T-helper 2 cell treated with Interferon-gamma antibody and Interleukin-4, amounts not matched to agents 100 ng/mL and 5 ng/mL, for 36 hours (primary cell): ENCODE measurements at regions not wholly inside any gene's neighbourhood (a gene's known extent, or its start where the extent isn't known, plus 50 kb on each side); places are given as distances from the start of the nearest gene placed in this dataset.
"Not testable (repeated sequence)": the region's sequence is repeated elsewhere in the genome, so short reads cannot be mapped to it uniquely, and the experiment has no call there.

Experiments used
- intact Hi-C: fragments of 100-400 bp; cut with micrococcal nuclease; formaldehyde crosslinking; loops from one replicate; pipeline ENCODE4 v1.15.1; 2023

DNA sequence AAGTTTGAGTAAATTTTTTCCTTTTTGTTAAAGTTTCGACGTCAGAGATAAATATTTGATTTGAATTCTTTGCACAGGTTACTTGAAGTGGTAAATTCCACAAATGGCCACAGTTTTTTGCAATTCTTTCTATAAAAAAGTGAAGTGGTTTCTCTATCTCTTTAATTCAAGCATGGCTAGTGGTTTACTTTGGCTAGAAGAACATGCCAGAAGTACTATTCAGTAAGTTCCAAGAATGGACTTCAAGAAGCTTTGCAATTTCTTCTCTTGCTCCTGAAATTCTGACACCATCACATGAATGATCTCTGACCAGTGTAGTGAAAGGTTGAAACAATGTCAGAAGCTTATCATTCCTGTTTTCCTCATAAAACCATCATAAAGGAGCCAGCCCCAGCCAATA is 55.7 kb upstream of the RNPC3 start:
- intact Hi-C loops, result no loop called here

DNA sequence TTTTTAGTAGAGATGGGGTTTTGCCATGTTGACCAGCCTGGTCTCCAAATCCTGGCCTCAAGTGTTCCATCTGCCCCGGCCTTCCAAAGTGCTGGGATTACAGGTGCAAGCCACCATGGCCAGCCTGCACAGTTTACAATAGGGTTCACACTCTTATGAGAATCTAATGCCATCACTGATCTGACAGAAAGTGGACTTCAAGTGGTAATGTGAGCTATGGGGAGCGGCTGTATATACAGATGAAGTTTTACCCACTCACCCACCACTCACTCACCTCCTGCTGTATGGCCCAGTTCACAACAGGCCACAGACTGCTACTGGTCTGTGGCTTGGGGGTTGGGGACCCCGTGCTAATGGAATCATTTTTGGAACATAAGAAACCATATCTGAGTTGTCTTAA is 58.4 kb upstream of the RNPC3 start:
- intact Hi-C loops, result no loop called here

DNA sequence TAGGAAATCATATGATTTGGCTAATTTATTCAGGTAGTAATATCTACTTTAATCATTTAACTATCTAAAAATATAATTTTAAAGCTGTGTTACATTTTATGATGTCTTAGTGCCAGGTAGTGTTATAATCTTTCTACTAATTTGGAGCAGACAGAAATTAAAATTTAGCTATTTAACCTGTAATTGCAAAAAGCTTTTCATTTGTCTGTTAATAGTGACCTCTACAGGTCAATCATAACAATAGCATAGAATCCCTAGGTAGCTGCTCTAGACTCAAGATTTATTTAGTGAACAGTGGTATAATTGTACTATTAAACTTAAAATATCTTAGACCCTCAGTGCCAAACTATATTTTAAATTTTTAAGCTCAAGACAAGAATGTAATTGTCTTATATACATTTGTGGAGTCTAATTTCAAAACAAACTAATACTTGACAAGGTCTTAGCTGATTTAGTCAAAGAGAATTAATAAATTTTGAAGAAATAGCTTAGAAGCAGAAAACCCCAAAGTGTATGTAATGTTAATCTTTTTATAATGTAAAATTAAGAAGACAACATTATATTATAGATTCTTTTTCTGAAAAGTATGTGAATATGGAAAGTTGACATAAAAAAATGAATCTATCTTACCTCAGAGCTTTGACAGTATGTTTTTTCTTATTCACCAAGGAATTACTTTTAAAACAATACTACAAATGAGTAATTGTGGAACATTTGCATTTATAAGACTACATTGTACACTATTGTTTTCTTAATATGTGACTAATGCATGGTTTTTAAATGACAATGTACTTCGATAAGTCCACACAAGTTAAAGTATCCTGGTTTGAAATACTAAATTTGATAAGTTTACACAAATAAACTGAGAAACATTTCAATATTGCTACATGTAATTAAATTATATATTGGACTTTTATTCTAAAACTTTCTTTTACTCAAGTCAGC is 64.1 kb upstream of the RNPC3 start:
- intact Hi-C loops, result loop anchor here (2.0 kb wide), 1 partner anchor 355 kb away; no protein-coding TSS in a partner anchor

DNA sequence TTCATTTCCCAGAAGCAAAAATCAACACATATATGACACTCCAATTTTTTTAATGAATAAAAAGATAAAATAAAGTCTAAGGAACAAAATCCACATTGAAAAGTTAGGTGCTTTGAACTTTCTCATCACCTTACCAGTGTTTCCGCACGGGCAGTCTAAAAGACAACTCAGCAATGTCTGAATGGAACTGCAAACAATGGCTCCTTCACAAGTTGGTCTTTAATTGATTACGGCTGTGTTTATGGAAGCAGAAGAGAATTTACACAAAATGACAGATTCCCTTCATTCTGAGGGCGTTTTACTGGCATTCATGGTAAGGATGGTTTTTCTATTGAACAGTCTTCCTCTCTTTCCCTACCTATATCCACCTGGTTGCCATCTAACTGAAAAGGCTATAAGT is 65.0 kb upstream of the RNPC3 start:
- intact Hi-C loops, result loop anchor here (2.0 kb wide), 1 partner anchor 354 kb away; no protein-coding TSS in a partner anchor

DNA sequence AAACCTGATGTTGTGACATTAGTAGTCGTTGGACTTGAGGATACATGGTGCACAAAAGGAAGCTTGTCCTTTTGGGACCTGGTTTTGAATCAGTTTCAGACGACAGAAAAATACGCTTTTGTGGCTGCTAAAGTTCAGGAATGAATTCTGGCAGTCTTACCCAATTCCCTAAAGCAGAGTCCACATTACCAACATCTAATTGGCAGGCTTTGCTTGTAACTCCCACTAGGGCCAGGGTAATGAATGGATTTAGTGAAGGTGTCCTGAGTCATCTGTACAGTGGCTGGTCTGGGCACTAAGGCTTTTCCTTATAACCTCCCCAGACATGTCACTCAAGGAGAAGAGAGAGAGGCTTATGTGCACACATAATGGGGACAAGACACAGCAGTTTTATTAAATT is 66.2 kb upstream of the RNPC3 start:
- intact Hi-C loops, result no loop called here

DNA sequence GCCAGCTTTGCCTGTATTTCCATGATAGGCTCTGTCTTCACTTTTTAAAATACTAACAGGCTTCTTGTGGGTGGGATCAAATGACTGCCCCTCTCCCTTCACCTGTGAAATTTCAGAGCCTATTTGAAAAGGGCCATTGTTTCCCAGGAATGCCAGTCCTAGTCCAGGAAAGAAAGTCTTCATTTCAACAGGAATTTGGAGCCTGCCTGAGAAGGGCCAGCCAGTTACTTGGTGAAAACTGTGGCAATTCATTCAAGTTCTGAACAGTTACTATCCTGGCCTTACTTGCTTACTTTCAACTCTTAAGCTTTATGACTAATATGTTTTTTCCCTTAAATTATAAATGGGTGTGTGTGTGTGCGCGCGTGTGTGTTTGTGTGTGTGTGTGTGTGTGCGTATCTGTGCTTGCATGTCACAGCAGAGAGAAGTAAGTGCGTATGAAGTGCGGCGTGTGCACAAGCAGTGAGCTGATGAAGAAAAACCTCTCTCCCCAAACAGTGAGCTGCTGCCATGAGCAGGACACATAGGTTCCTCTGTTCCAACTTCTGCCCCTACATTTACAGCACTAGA is 67.5 kb upstream of the RNPC3 start:
- intact Hi-C loops, result no loop called here

DNA sequence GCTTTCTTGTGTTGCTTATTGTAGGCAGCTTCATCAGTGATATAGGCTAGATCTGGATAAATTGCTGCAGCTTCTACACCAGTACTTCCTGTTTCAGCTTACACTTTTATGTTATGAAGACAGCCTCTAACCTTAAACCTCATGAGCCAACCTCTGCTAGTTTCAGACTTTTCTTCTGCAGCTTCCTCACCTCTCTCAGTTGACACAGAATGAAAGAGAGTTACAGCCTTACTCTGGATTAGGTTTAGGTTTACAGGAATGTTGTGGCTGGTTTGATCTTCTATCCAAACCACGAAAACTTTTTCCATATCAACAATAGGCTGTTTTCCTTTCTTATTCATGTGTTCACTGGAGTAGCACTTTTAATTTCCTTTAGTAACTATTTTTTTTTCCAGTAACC is 76.9 kb upstream of the RNPC3 start:
- intact Hi-C loops, result no loop called here

DNA sequence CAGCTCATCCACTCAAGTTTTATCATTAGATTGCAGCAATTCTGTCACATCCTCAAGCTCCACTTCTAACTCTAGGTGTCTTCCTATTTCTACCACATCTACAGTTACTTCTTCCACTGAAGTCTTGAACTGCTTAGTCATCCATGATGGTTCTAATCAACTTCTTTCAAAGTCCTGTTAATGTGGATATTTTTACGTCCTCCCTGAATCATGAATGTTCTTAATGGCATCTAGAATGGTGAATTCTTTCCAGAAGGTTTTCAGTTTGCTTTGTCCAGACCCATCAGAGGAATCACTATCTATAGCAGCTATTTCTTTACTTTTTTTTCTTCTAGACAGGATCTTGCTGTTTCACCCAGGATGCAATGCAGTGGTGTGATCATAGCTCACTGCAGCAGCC is 78.0 kb upstream of the RNPC3 start:
- intact Hi-C loops, result no loop called here

DNA sequence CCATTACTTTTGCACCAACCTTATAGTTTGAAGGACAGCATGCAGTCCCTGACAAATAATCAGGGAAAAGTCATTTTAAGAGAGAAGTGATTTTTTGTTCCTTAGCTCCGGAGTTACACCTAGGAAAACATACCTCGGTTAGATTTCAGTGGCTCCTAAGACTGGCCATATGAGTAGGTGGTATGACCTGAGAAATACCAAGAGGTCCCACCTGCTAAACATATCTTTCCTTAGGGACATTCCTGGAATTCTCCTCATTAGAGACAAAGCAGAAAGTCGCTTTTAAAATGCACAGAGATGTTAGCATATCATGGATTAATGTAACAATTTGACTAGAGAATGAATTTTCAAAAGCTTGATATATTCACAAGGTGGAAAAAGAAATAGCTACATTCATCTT is 84.2 kb upstream of the RNPC3 start:
- intact Hi-C loops, result no loop called here

DNA sequence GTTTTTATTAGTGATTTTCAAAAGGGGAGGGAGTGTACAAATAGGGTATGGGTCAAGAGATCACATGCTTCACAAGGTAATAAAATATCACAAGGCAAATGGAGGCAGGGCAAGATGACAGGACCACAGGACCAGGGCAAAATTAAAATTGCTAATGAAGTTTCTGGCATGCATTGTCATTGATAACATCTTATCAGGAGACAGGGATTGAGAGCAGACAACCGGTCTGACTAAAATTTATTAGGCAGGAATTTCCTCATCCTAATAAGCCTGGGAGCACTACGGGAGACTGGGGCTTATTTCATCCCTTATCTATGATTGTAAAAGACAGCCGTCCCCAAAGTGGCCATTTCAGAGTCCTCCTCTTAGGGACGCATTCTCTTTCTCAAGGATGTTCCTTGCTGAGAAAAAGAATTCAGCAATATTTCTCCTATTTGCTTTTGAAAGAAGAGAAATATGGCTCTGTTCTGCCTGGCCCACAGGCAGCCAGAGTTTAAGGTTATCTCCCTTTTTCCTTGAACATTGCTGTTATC is 88.9 kb upstream of the RNPC3 start:
- intact Hi-C loops, result not testable (repeated sequence)

DNA sequence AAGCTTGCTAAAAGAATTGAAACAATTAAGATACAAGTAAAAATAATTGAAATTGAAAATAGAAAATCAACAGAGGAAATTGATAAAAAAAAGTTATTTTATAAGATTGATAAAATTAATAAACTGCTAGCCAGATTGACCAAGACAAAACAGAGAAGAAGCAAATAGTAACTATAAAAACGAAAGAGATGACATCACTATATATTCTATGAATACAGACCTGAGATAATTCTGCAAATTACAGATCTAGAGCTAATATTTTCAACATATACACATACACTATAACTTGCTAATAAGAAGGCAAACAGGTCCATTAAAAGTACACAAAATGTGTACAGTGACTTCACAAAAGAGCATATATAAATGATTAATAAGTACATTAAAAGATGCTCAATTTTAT is 90.1 kb upstream of the RNPC3 start:
- intact Hi-C loops, result no loop called here

DNA sequence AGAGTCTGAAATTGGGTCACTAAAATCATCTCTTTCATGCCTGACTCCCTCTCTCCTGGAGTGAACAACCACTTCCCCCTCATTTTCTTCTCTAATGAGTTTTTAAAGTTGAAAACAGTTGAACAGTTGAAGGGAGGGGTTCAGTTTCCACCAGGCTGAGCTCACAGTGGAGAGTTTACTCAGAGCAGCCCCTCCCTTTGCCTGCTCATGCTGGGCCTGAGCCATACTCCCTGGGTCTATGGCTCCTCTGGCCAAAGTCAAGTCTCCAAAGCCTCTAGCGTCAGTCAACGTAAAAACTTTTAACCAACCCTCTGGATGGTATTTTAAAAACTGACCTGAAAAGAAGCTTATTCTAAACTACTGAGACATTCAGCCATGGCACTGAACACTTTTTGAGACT is 100.8 kb upstream of the RNPC3 start:
- intact Hi-C loops, result no loop called here

DNA sequence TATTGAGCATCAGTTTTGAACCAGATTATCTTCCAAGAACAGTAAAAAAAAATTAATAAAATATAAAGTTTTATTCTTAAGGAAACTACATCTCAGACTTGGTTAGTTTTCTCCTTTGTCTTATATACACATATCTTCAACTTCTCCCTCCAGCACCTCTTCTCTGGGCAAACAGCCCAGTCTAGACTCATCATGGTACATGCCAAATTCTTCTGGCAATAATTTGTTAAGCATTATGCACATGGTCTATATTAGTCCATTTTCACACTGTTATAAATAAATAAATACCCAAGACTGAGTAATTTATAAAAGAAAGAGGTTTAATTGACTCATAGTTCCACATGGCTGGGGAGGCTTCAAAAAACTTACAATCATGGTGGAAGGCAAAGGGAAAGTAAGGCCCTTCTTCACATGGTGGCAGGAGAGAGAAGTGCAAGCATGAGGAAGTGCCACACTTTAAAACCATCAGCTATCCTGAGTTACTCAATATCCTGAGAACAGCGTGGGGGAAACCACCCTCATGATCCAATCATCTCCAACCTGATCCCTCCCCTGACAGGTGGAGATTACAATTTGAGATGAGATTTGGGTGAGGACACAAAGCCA is 108.7 kb upstream of the RNPC3 start:
- intact Hi-C loops, result no loop called here

DNA sequence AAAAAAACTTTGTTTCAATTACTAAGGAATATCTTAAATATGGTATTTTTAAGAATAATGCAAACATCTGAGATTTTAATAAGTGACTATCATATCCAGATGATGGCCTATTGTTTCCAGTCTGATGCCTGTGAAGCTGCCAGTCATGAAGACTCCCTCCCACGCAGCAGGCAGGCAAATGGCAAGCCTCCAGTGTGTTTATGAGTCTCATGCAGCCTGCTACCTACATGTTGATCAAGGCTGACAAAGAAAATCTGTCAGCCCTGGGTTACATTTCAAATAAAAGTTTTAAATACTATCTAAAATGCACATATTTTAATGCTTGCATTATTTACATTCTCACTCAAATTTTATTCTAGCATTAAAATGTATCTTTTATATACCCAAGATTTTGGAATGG is 137.6 kb upstream of the RNPC3 start:
- intact Hi-C loops, result no loop called here

DNA sequence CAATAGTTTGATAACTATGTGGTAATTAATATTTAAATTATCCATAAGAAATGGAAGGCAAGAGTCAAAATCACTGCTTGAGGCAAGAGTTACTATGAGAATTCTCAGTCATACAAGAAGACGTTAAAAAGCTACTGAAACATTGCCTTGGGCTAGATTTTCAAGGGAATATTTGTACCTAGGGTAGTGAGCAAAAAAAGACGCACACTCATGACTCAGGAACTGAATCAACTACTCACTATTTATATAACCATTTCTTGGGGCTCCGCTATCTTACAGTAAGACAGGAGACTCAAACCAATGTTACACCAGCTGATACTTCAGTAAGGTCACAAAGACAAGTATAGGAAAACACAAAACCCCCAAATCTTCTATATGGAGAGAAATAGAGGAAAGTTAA is 151.5 kb upstream of the RNPC3 start:
- intact Hi-C loops, result no loop called here

DNA sequence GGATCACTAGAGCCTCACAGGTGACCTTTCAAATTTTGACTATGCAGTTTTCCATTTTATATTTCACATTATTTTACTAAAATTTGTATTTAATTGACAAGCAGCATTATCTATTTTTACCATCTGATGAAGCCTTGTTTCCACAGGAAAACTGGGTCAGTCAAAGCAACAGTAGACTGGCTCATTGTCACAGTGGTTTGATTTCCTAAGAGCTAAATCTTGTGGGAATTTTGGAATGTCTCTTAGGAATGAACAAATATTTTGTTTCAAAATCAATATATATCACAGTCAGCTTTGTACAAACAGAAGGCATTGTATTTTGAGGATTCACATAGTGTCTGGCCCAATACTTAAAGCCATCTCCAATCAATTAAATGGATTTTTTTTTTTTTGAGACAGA is 152.6 kb upstream of the RNPC3 start:
- intact Hi-C loops, result no loop called here

DNA sequence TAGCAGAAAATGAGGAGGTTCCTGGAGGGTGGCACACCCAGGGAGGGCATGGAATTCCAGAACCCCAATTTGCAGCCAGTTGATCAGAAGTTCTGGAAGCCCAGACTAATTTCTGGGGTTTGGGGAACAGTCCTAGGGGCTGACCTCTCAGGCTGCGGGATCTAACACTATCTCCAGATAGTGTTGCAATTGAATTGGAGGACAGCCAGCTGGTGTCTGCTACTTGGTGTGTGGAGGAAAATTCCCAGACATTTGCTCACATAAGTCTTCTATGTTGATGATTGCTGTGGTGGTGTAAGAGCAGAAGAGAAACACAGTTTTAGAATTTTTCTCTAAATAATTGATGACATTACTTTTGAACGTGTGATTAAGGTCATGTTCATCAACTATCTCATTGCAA is 154.3 kb upstream of the RNPC3 start:
- intact Hi-C loops, result no loop called here

DNA sequence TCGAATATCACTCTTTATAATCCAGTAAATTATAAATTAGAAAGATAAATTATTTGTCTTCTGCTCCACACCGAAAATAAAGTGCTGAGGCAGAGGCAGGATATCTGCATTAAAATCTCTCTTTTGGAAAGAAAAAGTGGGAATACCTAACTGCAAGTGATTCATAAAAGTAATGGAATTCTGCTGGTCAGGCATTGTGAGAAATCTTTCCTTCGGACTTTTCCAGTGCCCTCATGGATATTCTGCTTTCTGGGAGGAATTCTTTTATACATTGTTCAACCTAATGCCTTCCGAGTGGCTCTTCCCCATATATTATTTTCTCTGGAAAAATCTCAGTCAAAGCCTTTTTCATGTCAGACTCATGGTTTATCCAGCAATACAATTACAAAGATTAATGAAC is 158.3 kb upstream of the RNPC3 start:
- intact Hi-C loops, result no loop called here

DNA sequence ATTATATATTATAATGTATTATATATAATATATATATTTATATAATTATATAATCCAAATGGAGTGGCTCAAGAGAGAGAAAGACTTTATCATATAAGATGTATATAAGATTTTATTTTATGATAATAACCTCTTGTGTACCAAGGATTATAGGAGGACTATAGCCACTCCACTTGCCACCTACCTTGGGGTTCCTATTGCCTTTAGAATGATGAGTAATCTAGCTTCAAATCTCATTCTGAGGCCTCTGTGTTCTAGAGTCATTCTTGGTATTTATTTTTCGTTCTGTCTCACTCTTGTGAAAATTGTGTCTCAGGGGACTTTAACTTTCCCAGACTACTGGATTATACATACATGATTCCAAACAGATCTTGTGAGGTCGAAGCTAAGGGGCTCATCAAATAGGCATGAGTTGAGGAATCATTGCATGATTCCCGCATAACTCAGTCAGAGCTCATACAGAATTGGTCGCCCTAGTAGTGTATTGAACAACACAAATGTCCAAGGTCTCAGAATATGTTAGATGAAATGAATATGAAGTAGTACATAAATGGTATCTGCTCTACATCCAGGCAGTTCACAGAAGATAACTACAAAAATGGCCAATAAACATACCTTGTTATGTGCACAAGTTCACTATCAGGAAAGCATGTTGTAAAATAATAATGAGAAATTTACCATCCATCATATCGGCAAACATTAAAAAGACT is 159.5 kb upstream of the RNPC3 start:
- intact Hi-C loops, result no loop called here

DNA sequence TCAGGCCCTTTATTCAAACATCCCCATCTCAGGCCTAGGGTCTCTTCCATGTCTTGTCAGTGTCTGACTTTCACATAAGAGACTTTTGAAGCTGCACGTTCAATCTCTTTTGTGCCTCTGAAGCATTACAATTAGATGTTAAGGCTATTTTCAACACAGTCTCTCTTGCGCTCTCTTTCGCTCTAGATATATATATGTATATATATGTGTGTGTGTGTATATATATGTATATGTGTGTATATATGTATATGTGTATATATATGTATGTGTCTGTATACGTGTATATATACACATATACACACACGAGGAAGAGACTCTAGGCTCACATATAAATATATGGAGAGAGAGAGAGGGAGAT is 162.5 kb upstream of the RNPC3 start:
- intact Hi-C loops, result no loop called here

DNA sequence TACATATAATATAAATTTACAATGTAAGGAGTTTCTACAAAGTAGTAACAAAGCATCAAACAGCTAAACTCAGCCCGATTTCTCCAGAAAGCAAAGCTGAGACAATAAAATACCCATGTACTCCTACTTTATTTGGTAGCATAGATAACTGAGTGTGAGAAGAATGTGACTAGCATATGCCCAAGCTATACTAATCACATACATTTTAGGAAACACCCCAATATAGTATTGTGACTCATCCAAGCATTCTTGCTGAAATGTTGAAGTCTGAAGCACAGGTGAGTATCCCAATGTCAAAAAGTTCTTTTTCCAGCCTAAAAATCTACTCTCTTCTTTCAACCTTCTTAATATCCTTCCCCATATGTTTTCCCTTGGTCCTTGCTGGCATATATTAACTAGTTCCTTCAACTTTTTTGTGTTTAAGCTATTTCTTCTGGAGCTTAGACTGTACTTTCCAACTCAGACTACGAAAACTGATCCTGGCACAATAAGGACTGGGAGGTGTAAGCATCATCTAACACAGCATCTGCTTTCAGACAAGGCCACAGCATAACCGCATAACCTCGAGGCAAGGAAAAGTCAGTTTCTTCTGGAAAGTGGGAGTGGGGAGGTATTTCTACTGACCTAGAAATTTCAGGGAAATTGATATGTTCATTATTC is 163.0 kb upstream of the RNPC3 start:
- intact Hi-C loops, result no loop called here
